NT2/D1 (cell line): ENCODE measurements at regions not wholly inside any gene's neighbourhood (a gene's known extent, or its start where the extent isn't known, plus 50 kb on each side); places are given as distances from the start of the nearest gene placed in this dataset.

Experiments used
- SUZ12 ChIP-seq: IDR thresholded peaks from 2 replicates; pipeline ENCODE4 v1.6.1; 2011; ENCODE audit not compliant: insufficient read length, insufficient read depth; ENCODE audit errors: extremely low read depth
- ZNF274 ChIP-seq: IDR thresholded peaks from 2 replicates; pipeline ENCODE4 v1.6.1; 2011; ENCODE audit warnings: mild to moderate bottlenecking, low read depth, low read length

DNA sequence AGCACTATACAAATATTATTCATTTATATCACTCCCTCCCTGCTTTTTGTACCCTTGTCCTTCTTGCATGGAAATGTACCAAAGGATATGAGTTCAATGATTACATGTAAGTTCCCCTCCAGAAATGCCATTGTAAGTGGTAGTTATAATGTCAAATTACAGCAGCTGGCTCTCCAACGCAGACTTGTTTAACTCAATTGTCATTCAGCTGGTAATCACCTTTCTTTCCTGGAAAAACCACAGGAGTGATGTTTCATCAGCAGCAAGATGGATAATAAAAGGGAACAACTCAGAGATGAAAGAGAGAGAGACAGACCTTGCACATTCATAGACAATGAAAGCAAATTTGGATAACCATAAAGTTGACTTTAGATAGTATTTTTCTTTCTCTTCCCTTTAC, 578.6 kb upstream of the PBX1 start:
- TF ChIP-seq SUZ12 (no peak), ZNF274 (no peak)
